Tibial nerve (tissue), 4 donors: ENCODE measurements at regions not wholly inside any gene's neighbourhood (a gene's known extent, or its start where the extent isn't known, plus 50 kb on each side); places are given as distances from the start of the nearest gene placed in this dataset.

ENCODE experiments used
- CTCF ChIP-seq, 5 experiments: fragments of 200-600 bp in 3 of 5; fragments of 450-650 bp in 2 of 5; sonication (generic) in 3 of 5; IDR thresholded peaks; one replicate each; pipeline ENCODE4 v1.5.1; 2016 to 2019; ENCODE audit warnings: antibody characterized with exemption in 5 of 5, mild to moderate bottlenecking in 3 of 5, moderate library complexity in 2 of 5
- EP300 ChIP-seq, 2 donors: sonication (generic); formaldehyde crosslinking; IDR thresholded peaks; one replicate each; pipeline ENCODE4 v1.6.1; 2017; ENCODE audit warnings: antibody characterized with exemption in 2 of 2, mild to moderate bottlenecking in 1 of 2
- POLR2A ChIP-seq, 2 donors: fragments of 450-650 bp; IDR thresholded peaks; one replicate each; pipeline ENCODE4 v1.6.1; 2017; ENCODE audit warnings: antibody characterized with exemption in 2 of 2, mild to moderate bottlenecking in 2 of 2, moderate library complexity in 2 of 2

GRCh38 chr7:10225275-10225674 is 748.4 kb upstream of the PHF14 start:
- TF ChIP-seq POLR2A (IDR thresholded peaks at IDR 0.05) (no peak), EP300 (IDR thresholded peaks at IDR 0.05) (no peak), CTCF (IDR thresholded peaks at IDR 0.05) (no peak)
